ENCODE measurements at regions not wholly inside any gene's neighbourhood (a gene's known extent, or its start where the extent isn't known, plus 50 kb on each side); places are given as distances from the start of the nearest gene placed in this dataset.
"Not testable (repeated sequence)": the region's sequence is repeated elsewhere in the genome, so short reads cannot be mapped to it uniquely, and the experiment has no call there.

GRCh38 chr5:34245032-34245394 lies 202.0 kb upstream of the C1QTNF3 start:
- TF ChIP-seq TAF7 (tag; IDR thresholded peaks at IDR 0.05); RAD21 (CRISPR knock-in tag; conservative IDR thresholded peaks at IDR 0.05 in 1 of 2, IDR thresholded peaks at IDR 0.05 in 1 of 2); SP1 (CRISPR knock-in tag; IDR thresholded peaks at IDR 0.05); FOXJ2 (tag; IDR thresholded peaks at IDR 0.05); ZNF140 (CRISPR knock-in tag; IDR thresholded peaks at IDR 0.05); ETV6 (IDR thresholded peaks at IDR 0.05; ENCODE audit: borderline replicate concordance in 1 of 2, low read depth in 2 of 2, low read length in 1 of 2); ETV6 (CRISPR knock-in tag; IDR thresholded peaks at IDR 0.05; ENCODE audit: borderline replicate concordance); ZNF274 (IDR thresholded peaks at IDR 0.05; ENCODE audit: borderline replicate concordance, low read depth, low read length); DIDO1 (tag; IDR thresholded peaks at IDR 0.05; ENCODE audit: low read depth); SMARCB1 (IDR thresholded peaks at IDR 0.05; ENCODE audit: insufficient read length, low read depth); GTF2F1 (IDR thresholded peaks at IDR 0.05; ENCODE audit: low read depth, low read length); ZNF609 (CRISPR knock-in tag; IDR thresholded peaks at IDR 0.05; ENCODE audit: borderline replicate concordance): not testable (repeated sequence)

Data from K562 (cell line).